Vagina (tissue), 2 donors: ENCODE measurements at regions not wholly inside any gene's neighbourhood (a gene's known extent, or its start where the extent isn't known, plus 50 kb on each side); places are given as distances from the start of the nearest gene placed in this dataset.

Experiments used
- POLR2A ChIP-seq, 2 donors: fragments of 450-650 bp; IDR thresholded peaks; one replicate each; pipeline ENCODE4 v1.6.1; 2017; ENCODE audit warnings: antibody characterized with exemption in 2 of 2, mild to moderate bottlenecking in 2 of 2, moderate library complexity in 2 of 2
- TF ChIP-seq, protein P1 (sequence below), 3 experiments: fragments of 450-650 bp in 2 of 3; fragments of 200-600 bp in 1 of 3; sonication (generic) in 1 of 3; IDR thresholded peaks; one replicate each; pipeline ENCODE4 v1.5.1; 2017 to 2019; ENCODE audit warnings: antibody characterized with exemption in 3 of 3, mild to moderate bottlenecking in 2 of 3, moderate library complexity in 2 of 3

DNA sequence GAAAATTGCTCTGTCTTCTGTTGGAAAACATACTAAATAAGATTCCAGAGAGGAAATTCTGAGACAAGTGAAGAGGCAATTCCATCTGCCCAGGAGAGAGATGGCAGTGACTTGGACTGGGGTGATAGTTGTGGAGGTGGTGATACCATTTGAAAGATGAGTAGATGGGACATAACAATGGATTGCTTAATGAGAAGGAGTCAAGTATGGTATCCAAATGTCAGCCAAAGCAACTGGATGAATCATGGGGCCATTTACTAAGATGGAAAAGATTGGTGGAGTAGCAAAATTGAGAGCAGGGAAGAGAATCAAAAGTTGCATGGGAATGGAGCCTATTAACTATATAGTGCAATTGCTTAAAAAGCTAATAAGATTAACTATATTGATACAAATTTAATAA, 222.1 kb downstream of the ETAA1 start:
- TF ChIP-seq, protein P1, sequence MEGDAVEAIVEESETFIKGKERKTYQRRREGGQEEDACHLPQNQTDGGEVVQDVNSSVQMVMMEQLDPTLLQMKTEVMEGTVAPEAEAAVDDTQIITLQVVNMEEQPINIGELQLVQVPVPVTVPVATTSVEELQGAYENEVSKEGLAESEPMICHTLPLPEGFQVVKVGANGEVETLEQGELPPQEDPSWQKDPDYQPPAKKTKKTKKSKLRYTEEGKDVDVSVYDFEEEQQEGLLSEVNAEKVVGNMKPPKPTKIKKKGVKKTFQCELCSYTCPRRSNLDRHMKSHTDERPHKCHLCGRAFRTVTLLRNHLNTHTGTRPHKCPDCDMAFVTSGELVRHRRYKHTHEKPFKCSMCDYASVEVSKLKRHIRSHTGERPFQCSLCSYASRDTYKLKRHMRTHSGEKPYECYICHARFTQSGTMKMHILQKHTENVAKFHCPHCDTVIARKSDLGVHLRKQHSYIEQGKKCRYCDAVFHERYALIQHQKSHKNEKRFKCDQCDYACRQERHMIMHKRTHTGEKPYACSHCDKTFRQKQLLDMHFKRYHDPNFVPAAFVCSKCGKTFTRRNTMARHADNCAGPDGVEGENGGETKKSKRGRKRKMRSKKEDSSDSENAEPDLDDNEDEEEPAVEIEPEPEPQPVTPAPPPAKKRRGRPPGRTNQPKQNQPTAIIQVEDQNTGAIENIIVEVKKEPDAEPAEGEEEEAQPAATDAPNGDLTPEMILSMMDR (IDR thresholded peaks at IDR 0.05): no peak
- TF ChIP-seq POLR2A (IDR thresholded peaks at IDR 0.05): no peak
